ENCODE measurements at regions not wholly inside any gene's neighbourhood (a gene's known extent, or its start where the extent isn't known, plus 50 kb on each side); places are given as distances from the start of the nearest gene placed in this dataset.
"Not testable (repeated sequence)": the region's sequence is repeated elsewhere in the genome, so short reads cannot be mapped to it uniquely, and the experiment has no call there.

DNA sequence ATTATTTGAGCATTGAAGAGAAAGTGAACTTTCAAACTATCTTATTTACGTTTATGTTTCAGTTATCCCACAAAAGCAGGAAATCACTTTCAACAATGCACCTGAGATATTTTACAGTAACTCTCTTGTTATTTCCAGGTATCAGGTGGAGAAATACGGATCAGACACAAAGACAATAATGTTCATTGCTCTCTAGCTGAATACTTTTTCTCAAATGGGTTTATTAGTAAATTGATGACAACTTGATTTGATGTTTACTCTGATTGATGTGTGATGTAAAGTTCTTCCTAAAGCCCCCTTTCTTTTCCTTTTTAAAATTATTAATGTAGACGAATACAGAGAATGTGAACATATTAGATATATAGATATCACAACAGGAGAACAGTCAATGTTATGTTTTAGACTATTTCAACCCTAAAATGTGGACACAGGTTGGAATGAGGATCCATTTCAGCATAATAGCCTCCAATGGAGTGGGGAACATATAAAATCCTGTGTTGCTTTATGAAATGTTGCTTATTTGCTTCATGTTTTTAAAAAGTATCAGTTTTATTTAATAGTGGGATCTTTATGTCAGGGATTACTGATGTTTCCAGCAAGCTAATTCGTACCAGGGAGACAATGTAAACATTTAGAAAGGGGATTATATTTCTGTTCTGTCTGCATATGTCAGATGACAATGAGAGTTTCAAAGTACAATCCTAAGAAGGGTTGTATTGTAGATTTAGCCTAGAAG is 1522.3 kb upstream of the TPTE start:
- Histone ChIP-seq H3K36me3 (no peaks in the 10 kb centered on the region), H3K27me3 (peaks cover 0 to 4% (median under 1%) of the 10 kb centered on the region in 4 donors), H3K9me3 (no peaks in the 10 kb centered on the region), H3K4me3 (no peak overlapping the region), H3K27ac (no peak overlapping the region), H3K4me1 (no peaks in the 10 kb centered on the region)
- 12 to 13% methylated on average over 4 of the region's 4 CpGs for WGBS, 2 donors
- ATAC-seq = no peak
- TF ChIP-seq, protein P1, sequence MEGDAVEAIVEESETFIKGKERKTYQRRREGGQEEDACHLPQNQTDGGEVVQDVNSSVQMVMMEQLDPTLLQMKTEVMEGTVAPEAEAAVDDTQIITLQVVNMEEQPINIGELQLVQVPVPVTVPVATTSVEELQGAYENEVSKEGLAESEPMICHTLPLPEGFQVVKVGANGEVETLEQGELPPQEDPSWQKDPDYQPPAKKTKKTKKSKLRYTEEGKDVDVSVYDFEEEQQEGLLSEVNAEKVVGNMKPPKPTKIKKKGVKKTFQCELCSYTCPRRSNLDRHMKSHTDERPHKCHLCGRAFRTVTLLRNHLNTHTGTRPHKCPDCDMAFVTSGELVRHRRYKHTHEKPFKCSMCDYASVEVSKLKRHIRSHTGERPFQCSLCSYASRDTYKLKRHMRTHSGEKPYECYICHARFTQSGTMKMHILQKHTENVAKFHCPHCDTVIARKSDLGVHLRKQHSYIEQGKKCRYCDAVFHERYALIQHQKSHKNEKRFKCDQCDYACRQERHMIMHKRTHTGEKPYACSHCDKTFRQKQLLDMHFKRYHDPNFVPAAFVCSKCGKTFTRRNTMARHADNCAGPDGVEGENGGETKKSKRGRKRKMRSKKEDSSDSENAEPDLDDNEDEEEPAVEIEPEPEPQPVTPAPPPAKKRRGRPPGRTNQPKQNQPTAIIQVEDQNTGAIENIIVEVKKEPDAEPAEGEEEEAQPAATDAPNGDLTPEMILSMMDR (IDR thresholded peaks at IDR 0.05) = no peak
- intact Hi-C loops (cut with DNase I) = no loop called here
- peak; percentile 94 for FAIRE-seq
- no peak for DNase-seq

DNA sequence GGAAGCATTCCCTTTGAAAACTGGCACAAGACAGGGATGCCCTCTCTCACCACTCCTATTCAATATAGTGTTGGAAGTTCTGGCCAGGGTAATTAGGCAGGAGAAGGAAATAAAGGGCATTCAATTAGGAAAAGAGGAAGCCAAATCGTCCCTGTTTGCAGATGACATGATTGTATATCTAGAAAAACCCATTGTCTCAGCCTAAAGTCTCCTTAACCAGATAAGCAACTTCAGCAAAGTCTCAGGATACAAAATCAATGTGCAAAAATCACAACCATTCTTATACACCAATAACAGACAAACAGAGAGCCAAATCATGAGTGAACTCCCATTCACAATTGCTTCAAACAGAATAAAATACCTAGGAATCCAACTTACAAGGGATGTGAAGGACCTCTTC is 1521.3 kb upstream of the TPTE start:
- intact Hi-C loops (cut with DNase I); H3K27me3 ChIP-seq; H3K4me3 ChIP-seq; H3K9me3 ChIP-seq; ATAC-seq; H3K27ac ChIP-seq; FAIRE-seq; H3K36me3 ChIP-seq; H3K4me1 ChIP-seq; DNase-seq: not testable (repeated sequence)
- WGBS, 2 donors = 3 to 5% methylated on average over 1 of the region's 1 CpG

DNA sequence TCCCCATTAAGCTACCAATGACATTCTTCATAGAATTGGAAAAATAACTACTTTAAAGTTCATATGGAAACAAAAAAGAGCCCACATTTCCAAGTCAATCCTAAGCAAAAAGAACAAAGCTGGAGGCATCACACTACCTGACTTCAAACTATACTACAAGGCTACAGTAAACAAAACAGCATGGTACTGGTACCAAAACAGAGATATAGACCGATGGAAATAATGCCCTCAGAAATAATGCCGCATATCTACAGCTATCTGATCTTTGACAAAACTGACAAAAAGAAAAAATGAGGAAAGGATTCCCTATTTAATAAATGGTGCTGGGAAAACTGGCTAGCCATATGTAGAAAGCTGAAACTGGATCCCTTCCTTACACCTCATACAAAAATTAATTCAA is 1520.7 kb upstream of the TPTE start:
- H3K36me3 ChIP-seq; DNase-seq; H3K27ac ChIP-seq; H3K4me1 ChIP-seq; H3K4me3 ChIP-seq; H3K27me3 ChIP-seq; ATAC-seq; H3K9me3 ChIP-seq; FAIRE-seq; intact Hi-C loops (cut with DNase I): not testable (repeated sequence)
- WGBS, 2 donors = 51 to 53% methylated on average over 2 of the region's 2 CpGs

DNA sequence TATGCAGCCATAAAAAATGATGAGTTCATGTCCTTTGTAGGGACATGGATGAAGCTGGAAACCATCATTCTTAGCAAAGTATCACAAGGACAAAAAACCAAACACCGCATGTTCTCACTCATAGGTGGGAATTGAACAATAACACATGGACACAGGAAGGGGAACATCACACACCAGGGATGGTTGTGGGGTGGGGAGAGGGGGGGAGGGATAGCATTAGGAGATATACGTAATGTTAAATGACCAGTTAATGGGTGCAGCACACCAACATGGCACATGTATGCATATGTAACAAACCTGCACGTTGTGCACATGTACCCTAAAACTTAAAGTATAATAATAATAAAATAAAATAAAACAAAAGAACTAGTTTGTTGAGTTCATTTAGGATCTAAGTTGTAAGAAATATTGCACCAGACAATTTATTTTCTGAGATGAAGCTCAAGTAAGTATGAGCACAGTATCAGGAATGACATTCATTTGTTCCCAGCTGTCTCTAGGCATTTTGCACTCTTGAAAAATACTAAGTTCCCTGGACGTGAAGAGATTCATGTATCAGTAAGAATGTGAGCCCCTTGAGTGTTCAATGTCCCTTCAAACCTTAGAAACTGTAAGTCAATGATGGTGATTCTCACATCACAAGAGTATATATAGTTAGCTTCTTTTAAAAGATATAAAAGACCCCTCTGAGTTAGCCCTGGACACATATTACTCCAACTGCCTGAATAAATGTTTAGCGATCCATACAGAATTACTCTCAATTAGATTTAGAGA is 1519.3 kb upstream of the TPTE start:
- H3K36me3 ChIP-seq; ATAC-seq; FAIRE-seq; H3K4me3 ChIP-seq; H3K27me3 ChIP-seq; H3K9me3 ChIP-seq; H3K27ac ChIP-seq; DNase-seq; intact Hi-C loops (cut with DNase I); H3K4me1 ChIP-seq: not testable (repeated sequence)
- WGBS, 2 donors = 51 to 53% methylated on average over 5 of the region's 5 CpGs

DNA sequence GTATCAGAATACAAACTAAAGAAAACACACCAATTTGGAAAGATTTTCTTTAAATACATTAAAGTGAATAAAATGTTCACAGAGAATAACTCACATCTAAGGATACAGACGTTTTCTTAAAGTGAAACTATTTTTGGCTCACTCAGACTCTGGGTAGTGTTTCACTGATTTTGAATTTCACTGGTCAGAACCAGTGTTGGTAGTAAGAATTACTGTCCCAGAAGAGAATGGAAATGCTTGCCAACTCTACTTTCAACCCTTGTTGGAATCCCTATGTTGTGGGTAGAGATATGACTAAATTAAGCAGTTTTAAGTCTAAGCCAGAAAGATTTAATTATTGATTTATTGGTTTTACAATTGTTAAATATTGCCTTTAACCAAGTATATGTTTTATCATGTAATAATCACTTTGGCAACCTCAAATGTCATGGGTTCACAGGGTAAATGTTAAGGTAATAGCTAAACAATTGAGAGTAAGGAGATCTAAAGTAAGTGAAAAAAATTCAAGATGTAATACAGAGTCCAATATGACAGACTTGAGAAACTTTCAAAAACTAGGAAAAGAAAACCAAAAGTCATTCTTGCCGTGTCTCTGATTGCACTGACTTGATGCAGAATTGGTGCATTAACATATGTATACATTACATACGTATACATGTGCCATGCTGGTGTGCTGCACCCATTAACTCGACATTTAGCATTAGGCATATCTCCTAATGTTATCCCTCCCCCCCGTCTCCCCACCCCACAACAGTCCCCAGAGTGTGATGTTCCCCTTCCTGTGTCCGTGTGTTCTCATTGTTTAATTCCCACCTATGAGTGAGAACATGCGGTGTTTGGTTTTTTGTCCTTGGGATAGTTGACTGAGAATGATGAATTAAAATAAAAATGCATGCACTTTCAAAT is 1517.2 kb upstream of the TPTE start:
- WGBS, 2 donors = 31 to 34% methylated on average over 7 of the region's 7 CpGs
- ATAC-seq; intact Hi-C loops (cut with DNase I); FAIRE-seq; H3K4me1 ChIP-seq; H3K27ac ChIP-seq; H3K9me3 ChIP-seq; DNase-seq; H3K4me3 ChIP-seq; H3K36me3 ChIP-seq: not testable (repeated sequence)
- H3K27me3 ChIP-seq = peaks cover 0 to 10% (median 4%) of the 10 kb centered on the region in 4 donors

DNA sequence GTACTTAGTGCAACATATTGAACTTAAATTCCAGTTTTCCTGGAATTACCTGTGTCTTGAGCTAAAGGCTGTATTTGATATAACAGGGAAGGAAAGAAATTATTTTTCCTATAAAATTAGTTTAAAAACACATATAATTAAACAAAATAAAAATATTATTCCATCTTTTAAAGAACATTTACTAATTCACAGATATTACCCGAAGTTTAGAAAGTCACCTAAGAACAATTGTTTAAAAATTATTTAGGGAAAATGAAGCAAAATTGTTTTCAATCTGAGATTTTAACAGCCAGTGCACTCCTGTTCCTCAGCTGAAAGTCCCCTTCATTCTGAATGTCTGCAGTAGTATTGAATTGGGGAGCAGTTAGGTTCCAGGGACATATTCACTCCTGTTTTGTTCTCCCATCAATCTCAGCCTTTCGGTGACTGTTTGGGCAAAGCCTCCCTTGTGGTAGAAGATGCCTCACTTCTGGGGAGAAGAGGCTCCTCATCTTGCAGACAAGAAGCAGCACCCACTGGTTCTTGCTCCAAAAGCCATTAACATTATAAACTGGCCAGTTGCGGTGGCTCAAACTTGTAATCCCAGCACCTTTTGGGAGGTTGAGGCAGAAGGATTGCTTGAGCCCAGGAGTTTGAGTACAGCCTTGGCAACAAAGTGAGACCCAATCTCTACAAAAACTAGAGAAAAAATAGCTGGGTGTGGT is 1516.4 kb upstream of the TPTE start:
- H3K4me1 ChIP-seq; H3K36me3 ChIP-seq; FAIRE-seq; intact Hi-C loops (cut with DNase I); H3K9me3 ChIP-seq; H3K27ac ChIP-seq; H3K4me3 ChIP-seq; ATAC-seq: not testable (repeated sequence)
- WGBS, 2 donors = 31 to 44% methylated on average over 3 of the region's 3 CpGs
- peaks cover 0 to 11% (median 3%) of the 10 kb centered on the region in 4 donors for H3K27me3 ChIP-seq
- DNase-seq = peak in 1 of 6 donors; percentile 43

DNA sequence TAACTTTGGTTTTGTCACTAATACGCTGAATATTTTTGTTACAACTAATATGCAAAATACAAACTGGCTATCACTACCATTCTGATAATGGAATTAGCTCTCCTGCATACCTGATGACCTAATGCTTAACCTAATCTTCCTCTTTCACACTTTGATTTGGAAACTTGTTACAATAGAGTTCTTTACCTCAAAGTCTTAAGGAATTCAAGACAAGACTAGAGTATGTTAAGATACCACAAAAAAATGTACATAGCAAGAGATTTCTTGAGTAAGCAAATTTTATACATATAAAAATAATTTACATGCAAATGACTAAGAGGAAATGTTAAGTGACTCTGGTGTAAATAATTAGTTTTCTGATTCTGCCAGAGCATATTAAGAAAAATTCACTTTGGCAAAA is 1515.7 kb upstream of the TPTE start:
- H3K27ac ChIP-seq; ATAC-seq; H3K4me1 ChIP-seq; DNase-seq; H3K9me3 ChIP-seq; H3K36me3 ChIP-seq; intact Hi-C loops (cut with DNase I); H3K4me3 ChIP-seq; FAIRE-seq: not testable (repeated sequence)
- H3K27me3 ChIP-seq = peaks cover 0 to 11% (median 4%) of the 10 kb centered on the region in 4 donors
- 28 to 49% methylated on average over 1 of the region's 1 CpG for WGBS, 2 donors

DNA sequence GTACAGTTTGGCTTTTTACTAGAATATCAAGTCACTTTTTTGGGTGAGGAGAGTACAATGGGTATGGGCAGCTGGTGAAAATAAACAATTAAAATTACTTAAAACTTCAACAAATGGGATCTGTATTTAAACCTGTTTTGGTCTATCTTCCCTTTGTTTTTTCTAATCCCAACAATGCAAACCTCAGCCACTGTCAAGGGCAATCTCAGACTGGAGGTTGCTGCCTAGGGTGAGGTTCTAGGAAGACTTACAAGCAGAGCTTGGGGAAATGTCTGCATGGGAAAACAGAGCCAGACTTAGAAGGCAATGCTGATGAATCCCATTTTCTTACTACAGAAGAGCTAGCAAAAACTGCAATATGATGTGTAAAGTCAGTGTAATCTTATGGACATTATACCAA is 1515.3 kb upstream of the TPTE start:
- DNase-seq; H3K9me3 ChIP-seq; intact Hi-C loops (cut with DNase I); ATAC-seq; H3K36me3 ChIP-seq; FAIRE-seq; H3K4me1 ChIP-seq; H3K27ac ChIP-seq; H3K4me3 ChIP-seq: not testable (repeated sequence)
- peaks cover 0 to 13% (median 5%) of the 10 kb centered on the region in 4 donors for H3K27me3 ChIP-seq

DNA sequence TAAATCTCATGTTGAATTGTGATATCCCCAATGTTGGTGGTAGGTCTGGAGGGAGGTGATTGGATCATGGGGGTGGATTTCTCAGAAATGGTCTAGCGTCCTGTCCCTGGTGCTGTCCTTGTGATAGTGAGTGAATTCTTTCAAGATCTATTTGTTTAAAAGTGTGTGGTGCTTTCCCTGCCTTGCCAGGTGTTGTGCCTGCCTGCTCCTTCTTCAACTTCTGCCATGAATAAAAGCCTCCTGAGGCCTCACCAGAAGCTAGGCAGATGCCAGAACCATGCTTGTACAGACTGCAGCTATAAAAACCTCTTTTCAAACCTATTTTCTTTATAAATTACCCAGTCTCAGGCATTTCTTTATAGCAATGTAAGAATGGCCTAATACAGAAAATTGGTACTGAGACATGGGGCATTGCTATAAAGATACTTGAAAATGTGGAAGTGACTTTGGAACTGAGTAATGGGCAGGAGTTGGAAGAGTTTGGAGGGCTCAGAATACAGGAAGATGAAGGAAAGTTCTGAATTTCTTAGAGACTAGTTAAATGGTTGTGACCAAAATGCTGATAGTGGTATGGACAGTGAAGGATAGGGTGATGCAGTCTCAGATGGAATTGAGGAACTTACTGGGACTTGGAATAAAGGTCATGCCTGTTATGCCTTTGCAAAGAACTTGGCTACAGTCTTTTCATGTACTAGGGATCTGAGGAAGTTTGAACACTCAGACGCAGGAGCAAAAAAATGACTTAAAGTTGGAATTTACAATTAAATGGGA is 1514.6 kb upstream of the TPTE start:
- DNase-seq; FAIRE-seq; H3K9me3 ChIP-seq; intact Hi-C loops (cut with DNase I); ATAC-seq; H3K4me3 ChIP-seq; H3K27ac ChIP-seq; H3K36me3 ChIP-seq; H3K4me1 ChIP-seq: not testable (repeated sequence)
- 37 to 39% methylated on average over 2 of the region's 2 CpGs for WGBS, 2 donors
- peaks cover 0 to 13% (median 5%) of the 10 kb centered on the region in 4 donors for H3K27me3 ChIP-seq
